Sigmoid colon (tissue), 6 donors: ENCODE measurements at regions not wholly inside any gene's neighbourhood (a gene's known extent, or its start where the extent isn't known, plus 50 kb on each side); places are given as distances from the start of the nearest gene placed in this dataset.

Experiments
- DNase-seq: peaks from one replicate; pipeline ENCODE4 v3.0.0-alpha.2; 2019
- H3K27ac ChIP-seq, 4 donors: fragments of 200-600 bp; sonication (generic); one replicate each; pipeline ENCODE4 v1.5.1; 2016 to 2019; ENCODE audit warnings: mild to moderate bottlenecking in 1 of 4
- H3K27me3 ChIP-seq, 3 donors: fragments of 200-600 bp; sonication (generic); one replicate each; pipeline ENCODE4 v1.5.1; 2019; ENCODE audit warnings: mild to moderate bottlenecking in 1 of 3
- H3K36me3 ChIP-seq, 4 donors: fragments of 200-600 bp; sonication (generic); one replicate each; pipeline ENCODE4 v1.5.1; 2016 to 2019
- H3K4me1 ChIP-seq, 4 donors: fragments of 200-600 bp; sonication (generic); one replicate each; pipeline ENCODE4 v1.5.1; 2017 to 2019
- H3K4me3 ChIP-seq, 4 donors: fragments of 200-600 bp; sonication (generic); one replicate each; pipeline ENCODE4 v1.5.1; 2017 to 2019; ENCODE audit warnings: mild to moderate bottlenecking in 2 of 4, moderate library complexity in 1 of 4
- H3K9me3 ChIP-seq, 4 donors: fragments of 200-600 bp in 3 of 4; sonication (generic) in 3 of 4; one replicate each; pipeline versions ENCODE4 v1.5.1 to v1.6.1; 2013 to 2019
- CTCF ChIP-seq, 4 experiments: fragments of 450-650 bp in 3 of 4; fragments of 200-600 bp in 1 of 4; IDR thresholded peaks; one replicate each; pipeline ENCODE4 v1.5.1; 2016 to 2019; ENCODE audit warnings: antibody characterized with exemption in 4 of 4, mild to moderate bottlenecking in 3 of 4, moderate library complexity in 2 of 4
- EP300 ChIP-seq, 4 donors: sonication (generic); formaldehyde crosslinking; IDR thresholded peaks; one replicate each; pipeline ENCODE4 v1.6.1; 2017; ENCODE audit warnings: antibody characterized with exemption in 4 of 4
- POLR2A ChIP-seq, 2 donors: fragments of 450-650 bp; IDR thresholded peaks; one replicate each; pipeline ENCODE4 v1.6.1; 2016; ENCODE audit warnings: antibody characterized with exemption in 2 of 2, mild to moderate bottlenecking in 2 of 2, moderate library complexity in 2 of 2
- POLR2AphosphoS5 ChIP-seq, 4 donors: sonication (generic); formaldehyde crosslinking; IDR thresholded peaks; one replicate each; pipeline ENCODE4 v1.6.1; 2017; ENCODE audit warnings: antibody characterized with exemption in 4 of 4
- whole genome bisulfite sequencing, 2 donors: extraction: QIAGEN DNeasy Blood & Tissue Kit; methylation state at CpG; one replicate each; pipeline ENCODE4 v1.1.7; 2013; 5-methylcytosine and 5-hydroxymethylcytosine counted together
- intact Hi-C: fragments of 100-400 bp; cut with DNase I; formaldehyde crosslinking; loops from one replicate; pipeline ENCODE4 v1.15.1; 2023
- donor health status: healthy with polysubstance abuse.
- donor health status: healthy.

GRCh38 chr1:157245823-157246222 is 107.6 kb upstream of the ETV3 start:
- H3K27ac ChIP-seq = no peak overlapping the region
- 95 to 96% methylated on average over 2 of the region's 2 CpGs for WGBS, 2 donors
- H3K36me3 ChIP-seq = no peaks in the 10 kb centered on the region
- no peaks in the 10 kb centered on the region for H3K4me1 ChIP-seq
- H3K27me3 ChIP-seq = no peaks in the 10 kb centered on the region
- intact Hi-C loops = no loop called here
- no peak for DNase-seq
- no peaks in the 10 kb centered on the region for H3K9me3 ChIP-seq
- H3K4me3 ChIP-seq = no peak overlapping the region
- TF ChIP-seq EP300 (IDR thresholded peaks at IDR 0.05) (no peak), POLR2AphosphoS5 (IDR thresholded peaks at IDR 0.05) (no peak), CTCF (IDR thresholded peaks at IDR 0.05) (no peak), POLR2A (IDR thresholded peaks at IDR 0.05) (no peak)

GRCh38 chr1:157241185-157241538 is 103.0 kb upstream of the ETV3 start:
- H3K27me3 ChIP-seq = no peaks in the 10 kb centered on the region
- no peaks in the 10 kb centered on the region for H3K4me1 ChIP-seq
- no peaks in the 10 kb centered on the region for H3K36me3 ChIP-seq
- intact Hi-C loops = no loop called here
- no peak for DNase-seq
- H3K9me3 ChIP-seq = no peaks in the 10 kb centered on the region
- 84 to 91% methylated on average over 2 of the region's 2 CpGs for WGBS, 2 donors
- H3K4me3 ChIP-seq = no peak overlapping the region
- no peak overlapping the region for H3K27ac ChIP-seq
- no peak for TF ChIP-seq POLR2AphosphoS5 (IDR thresholded peaks at IDR 0.05)
- TF ChIP-seq EP300 (IDR thresholded peaks at IDR 0.05) = no peak
- no peak for TF ChIP-seq POLR2A (IDR thresholded peaks at IDR 0.05)
- no peak for TF ChIP-seq CTCF (IDR thresholded peaks at IDR 0.05)

- 25 to 63% methylated on average over 7 of the region's 7 CpGs for WGBS, 2 donors
- Histone ChIP-seq H3K9me3 (no peaks in the 10 kb centered on the region), H3K36me3 (no peaks in the 10 kb centered on the region), H3K27ac (no peak overlapping the region), H3K4me1 (no peaks in the 10 kb centered on the region), H3K4me3 (no peak overlapping the region), H3K27me3 (no peaks in the 10 kb centered on the region)
- intact Hi-C loops = no loop called here
- no peak for DNase-seq
- TF ChIP-seq POLR2A (IDR thresholded peaks at IDR 0.05) (no peak), POLR2AphosphoS5 (IDR thresholded peaks at IDR 0.05) (no peak), EP300 (IDR thresholded peaks at IDR 0.05) (no peak), CTCF (IDR thresholded peaks at IDR 0.05) (no peak)
Measured at GRCh38 chr1:157240495-157241184, 102.4 kb upstream of the ETV3 start.

- Histone ChIP-seq H3K9me3 (no peaks in the 10 kb centered on the region), H3K36me3 (no peaks in the 10 kb centered on the region), H3K4me1 (no peaks in the 10 kb centered on the region), H3K27me3 (no peaks in the 10 kb centered on the region), H3K27ac (no peak overlapping the region), H3K4me3 (no peak overlapping the region)
- TF ChIP-seq POLR2AphosphoS5 (IDR thresholded peaks at IDR 0.05) (no peak), POLR2A (IDR thresholded peaks at IDR 0.05) (no peak), CTCF (IDR thresholded peaks at IDR 0.05) (no peak), EP300 (IDR thresholded peaks at IDR 0.05) (no peak)
- intact Hi-C loops = no loop called here
- DNase-seq = no peak
Measured at GRCh38 chr1:157239936-157240335, 101.7 kb upstream of the ETV3 start.

- Histone ChIP-seq H3K4me1 (no peaks in the 10 kb centered on the region), H3K36me3 (no peaks in the 10 kb centered on the region), H3K27me3 (no peaks in the 10 kb centered on the region), H3K9me3 (no peaks in the 10 kb centered on the region), H3K27ac (no peak overlapping the region), H3K4me3 (no peak overlapping the region)
- 80 to 82% methylated on average over 4 of the region's 4 CpGs for WGBS, 2 donors
- TF ChIP-seq CTCF (IDR thresholded peaks at IDR 0.05) (no peak), POLR2A (IDR thresholded peaks at IDR 0.05) (no peak), POLR2AphosphoS5 (IDR thresholded peaks at IDR 0.05) (no peak), EP300 (IDR thresholded peaks at IDR 0.05) (no peak)
- intact Hi-C loops = no loop called here
- no peak for DNase-seq
Measured at GRCh38 chr1:157238585-157238984, 100.4 kb upstream of the ETV3 start.
